ENCODE measurements at regions not wholly inside any gene's neighbourhood (a gene's known extent, or its start where the extent isn't known, plus 50 kb on each side); places are given as distances from the start of the nearest gene placed in this dataset.
"Not testable (repeated sequence)": the region's sequence is repeated elsewhere in the genome, so short reads cannot be mapped to it uniquely, and the experiment has no call there.

DNA sequence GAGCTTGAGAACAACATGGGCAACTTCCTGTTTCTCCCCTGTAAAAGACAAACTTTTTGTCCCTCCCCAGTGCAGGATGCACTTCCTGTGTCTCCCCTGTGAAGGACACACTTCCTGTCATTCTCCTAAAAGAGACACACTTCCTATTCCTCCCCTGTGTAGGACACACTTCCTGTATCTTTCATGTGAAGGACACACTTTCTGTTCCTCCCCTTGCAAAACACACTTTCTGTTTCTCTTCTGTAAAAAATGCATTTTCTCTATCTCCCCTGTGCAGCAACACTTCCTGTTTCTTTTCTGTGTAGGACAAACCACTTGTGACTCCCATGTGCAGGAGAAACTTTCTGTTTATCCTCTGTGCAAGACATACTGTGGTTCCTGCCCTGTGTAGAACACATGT, 488.6 kb upstream of the USP9Y start:
- no peak for DNase-seq

DNA sequence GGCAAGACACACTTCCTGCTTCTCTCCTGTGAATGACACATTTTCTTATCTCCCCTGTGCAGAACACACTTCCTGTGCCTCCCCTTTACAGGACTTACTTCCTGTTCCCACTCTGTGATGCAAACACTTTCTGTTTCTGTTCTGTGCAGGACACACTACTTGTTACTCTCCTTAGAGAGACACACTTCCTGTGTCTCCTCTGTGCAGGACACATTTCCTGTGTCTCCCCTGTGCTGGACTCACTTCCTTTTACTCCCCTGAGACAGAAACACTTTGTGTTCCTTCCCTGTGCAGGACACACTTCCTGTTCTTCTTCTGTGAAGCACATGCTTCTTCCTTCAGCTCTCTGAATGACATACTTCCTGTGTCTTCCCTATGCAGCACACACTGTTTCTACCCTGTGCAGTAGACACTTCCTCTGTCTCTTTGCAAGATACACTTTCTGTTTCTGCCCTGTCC, 485.4 kb upstream of the USP9Y start:
- DNase-seq, result no peak

DNA sequence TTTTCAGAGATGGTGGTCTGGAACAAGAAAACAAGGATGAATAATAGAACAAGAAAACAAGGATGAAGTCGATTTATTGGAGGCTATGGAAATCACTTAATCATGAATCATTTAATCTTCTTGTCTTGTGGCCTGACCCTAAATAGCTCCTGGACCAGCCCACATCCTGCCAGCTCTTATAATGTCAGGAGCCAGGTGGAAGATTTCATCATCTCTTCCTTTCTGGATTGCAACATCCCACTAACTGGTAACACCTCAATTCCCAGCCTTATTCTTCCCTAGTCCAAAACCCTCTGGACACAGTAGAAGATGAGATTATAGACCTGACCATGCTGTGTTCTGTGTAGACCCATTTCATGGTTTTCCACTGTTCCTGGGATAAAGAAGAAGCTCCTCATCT, 470.1 kb upstream of the USP9Y start:
- DNase-seq, result no peak

DNA sequence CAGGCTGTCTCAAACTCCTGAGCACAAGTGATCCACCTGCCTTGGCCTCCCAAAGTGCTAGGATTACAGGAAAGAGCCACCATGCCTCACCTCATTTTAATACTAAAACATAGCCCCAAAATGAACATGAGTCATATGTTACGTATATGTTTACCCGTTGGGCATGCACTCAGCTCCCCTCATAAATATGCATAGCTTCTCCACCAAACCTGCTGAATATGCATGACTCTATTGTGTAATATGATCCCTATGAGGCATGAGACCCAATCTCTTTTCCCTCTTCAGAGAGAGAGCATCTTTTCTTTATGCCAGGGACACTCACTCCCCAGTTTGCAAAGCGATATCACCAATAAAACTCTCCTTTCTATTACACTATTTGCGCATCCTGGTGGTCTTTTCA, 464.6 kb upstream of the USP9Y start:
- DNase-seq, result no peak

DNA sequence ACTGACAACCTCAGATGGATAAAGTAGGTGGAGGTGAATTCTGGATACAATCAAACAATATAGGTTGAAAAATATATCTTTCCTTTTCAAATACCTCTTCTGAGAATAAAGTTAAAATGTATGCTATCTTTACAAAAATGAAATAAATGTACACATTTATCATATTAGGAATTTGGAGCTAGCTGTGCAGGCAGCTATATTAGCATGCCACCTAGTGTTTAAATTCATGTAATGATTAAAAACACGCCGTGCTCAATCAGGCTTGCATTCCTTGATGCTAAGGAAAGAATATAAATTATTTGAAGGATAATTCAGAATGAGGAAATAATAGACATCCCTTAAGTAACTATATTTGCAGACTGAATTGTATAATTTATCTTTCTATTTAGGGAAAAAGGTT, 460.7 kb upstream of the USP9Y start:
- not testable (repeated sequence) for DNase-seq

DNA sequence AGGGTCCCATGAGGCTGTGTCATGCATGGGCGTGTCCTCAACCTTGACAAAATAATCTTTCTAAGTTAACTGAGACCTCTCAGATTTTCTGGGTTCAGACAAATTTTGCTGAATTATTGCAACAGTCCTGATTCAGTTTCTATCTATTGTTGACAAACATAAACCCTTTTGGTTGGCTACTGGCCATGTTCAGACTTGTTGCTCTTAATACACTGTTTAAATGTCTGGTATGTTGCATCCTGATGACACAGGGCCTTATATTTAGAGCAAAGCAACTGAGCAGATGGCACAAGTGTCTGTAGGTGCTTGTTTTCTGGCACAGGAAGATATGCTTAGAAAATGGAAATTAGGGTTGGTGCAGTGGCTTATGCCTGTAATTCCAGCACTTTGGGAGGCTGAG, 456.9 kb upstream of the USP9Y start:
- DNase-seq, result no peak

DNA sequence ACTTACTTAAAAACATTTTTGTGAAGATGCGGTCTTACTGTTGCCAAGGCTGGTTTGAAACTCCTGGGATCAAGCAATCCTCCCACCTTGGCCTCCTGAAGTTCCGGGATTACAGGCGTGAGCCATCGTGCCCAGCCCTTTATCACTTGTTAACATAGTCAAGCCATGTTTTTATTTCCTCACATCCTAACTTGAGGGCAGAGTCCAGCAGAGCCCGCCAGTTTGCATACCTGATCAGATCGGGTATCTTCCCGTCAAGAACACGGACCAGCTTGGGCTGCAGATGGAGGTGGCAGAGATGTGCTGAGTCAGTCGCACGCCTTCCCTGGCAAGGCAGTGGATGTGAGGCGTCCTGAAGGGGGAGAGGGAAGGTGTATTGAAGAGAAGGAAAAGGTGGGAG, 447.3 kb upstream of the USP9Y start:
- no peak for DNase-seq

DNA sequence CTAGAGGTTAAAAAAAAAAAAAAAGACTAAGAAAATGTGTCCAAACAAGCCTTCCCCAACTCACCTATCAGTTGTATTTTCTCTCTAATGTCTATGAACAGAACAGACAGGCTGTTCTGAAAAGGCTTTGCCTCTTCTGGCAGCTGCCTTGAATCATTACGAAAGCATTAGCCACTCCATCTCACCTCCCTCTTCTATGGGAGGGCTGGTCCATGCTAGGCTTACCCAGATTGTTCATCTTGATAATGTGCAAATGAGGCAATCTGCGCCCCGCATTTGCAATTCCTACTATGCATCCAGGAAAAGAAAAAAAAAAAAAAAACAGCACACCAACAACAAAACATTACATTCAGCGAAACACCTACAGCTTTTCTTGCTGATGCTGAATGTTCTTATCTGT, 429.9 kb upstream of the USP9Y start:
- no peak for DNase-seq

DNA sequence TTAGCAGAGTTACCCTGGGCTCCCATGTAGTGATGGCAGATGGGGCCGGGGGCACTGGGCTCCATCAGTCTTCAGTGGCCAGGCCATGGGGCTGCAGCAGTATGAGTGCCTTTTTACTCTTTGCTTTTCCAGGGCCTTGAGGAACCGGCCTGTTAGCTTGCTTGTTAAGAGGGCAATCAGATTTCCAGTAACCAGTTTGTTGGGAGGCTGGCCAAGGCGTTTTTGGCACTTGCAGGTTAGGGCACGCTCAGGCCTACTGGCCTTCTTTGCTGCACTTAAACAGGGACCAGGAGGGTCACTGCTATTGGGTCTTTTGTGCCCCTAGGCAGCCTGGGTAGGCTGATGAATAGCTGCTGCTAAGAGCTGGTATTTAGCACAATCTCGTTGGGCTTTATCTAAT, 415.4 kb upstream of the USP9Y start:
- no peak for DNase-seq

DNA sequence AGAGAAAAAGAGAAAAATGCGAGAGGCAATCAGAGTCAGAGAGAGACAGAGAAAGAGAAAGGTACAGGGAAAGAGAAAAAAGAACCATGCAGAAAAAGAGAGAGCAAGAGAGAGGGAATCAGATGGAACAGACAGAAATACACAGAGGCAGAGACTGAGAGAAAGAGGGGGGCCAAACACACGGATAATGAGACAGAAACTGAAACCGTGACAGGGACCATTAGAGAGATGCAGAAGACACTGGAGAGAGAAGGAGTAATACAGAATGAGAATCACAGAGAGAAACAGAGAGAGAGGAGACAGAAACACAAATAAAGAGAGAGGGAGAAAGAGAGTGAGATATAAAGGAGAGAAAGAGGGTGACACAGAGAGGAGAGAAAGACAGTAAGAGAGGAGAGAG, 412.1 kb upstream of the USP9Y start:
- DNase-seq, result no peak

DNA sequence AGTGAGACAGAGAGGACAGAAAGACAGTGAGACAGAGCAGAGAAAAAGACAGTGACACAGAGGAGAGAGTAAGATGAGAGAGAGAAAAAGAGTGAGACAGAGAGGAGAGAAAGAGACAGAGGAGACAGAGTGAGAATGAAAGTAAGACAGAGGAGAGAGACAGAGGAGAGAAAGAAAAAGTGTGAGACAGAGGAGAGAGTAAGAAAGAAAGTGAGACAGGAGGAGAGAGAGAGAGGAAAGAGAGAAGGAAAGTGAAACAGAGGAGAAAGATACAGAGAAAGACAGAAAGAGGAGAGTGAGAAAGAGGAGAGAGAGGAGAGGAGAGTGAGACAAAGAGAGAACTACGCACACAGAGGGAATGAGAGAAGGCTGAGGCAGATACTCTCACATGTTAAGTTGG, 411.6 kb upstream of the USP9Y start:
- DNase-seq, result no peak

DNA sequence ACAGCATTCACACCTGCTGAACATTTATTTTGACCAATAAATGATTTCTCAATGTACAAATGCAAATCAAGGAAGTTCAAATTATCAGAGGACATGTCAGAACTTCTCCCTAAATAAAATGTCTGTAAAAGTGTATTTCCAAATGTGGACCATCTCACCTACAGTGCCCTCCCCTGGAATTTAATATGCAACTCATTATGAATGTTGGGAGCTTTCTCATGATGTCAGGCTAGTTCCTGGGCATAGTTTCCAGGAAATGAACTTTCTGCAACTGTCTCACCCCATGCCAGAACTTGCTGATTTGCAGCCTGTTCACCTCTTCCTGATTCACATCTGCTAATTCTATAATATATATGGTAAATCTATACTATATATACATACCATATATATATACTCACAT, 408.5 kb upstream of the USP9Y start:
- DNase-seq, result no peak

DNA sequence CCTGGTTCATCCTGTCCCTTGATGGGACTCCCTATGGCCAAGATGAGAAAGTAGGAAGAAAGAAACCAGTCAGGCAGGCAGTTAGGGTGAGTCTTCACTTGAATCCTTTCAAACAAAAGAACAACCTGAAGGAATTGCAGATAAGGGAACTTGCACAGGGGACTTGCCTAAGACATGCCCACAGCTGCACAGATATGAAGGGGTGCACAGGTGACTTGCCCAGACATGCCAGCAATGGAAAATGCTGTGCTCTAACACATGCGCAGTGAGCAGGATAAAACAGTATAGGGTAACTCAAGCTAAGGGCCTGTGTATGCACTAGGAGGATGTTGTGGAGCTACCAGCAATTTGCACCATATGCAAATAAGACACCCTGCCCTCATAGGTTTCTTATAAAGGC, 404.6 kb upstream of the USP9Y start:
- DNase-seq, result no peak

DNA sequence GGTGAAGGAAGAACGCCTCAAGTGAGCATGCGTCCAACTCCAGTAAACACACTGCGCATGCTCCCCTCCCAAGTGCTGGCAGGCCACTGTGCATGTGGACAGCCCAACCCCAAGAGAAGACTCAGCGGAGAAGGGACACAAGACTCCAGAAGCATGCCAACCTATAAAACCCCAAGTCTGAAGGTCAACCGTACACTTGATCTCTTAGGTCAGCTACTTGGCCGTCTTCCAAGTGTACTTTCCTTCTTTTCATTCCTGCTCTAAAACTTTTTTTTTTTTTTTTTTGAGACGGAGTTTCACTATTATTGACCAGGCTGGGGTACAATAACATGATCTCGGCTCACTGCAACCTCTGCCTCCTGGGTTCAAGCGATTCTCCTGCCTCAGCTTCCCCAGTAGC, 401.2 kb upstream of the USP9Y start:
- DNase-seq, result not testable (repeated sequence)

DNA sequence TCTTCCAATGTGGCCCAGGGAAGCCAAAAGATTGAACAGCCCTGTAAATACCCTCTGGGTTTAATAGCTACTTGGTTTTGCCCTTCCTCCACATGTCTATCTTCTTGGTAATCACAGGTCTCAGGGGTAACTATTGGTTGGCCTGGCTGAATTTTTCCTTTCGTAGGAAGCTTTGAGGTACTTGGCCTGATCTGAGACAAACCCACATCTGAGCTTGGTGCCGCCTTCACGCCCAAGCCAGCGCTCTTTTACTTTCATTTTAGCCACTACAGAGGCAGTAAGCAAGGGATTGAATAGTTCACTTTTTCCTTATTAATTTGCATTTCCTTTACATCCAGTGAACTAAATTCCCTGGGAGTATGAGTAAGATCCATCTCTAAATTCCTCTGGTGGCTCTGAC, 397.6 kb upstream of the USP9Y start:
- DNase-seq, result no peak

DNA sequence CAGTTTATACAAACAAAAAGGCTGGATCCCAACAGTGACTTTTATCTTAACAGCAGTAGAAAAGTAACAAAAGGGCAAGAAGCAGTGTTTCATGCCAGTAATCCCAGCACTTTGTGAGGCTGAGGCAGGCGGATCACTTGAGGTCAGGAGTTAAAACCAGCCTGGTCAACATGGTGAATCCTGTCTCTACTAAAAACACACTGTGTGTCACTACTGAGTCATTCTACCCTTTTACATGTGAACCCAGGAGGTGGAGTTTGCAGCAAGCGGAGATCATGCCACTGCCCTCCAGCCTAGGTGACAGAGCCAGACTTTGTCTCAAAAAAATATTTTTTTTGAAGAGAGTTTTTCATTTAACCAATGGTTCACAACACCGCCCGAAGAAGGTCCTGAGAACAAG, 395.6 kb upstream of the USP9Y start:
- DNase-seq, result no peak

DNA sequence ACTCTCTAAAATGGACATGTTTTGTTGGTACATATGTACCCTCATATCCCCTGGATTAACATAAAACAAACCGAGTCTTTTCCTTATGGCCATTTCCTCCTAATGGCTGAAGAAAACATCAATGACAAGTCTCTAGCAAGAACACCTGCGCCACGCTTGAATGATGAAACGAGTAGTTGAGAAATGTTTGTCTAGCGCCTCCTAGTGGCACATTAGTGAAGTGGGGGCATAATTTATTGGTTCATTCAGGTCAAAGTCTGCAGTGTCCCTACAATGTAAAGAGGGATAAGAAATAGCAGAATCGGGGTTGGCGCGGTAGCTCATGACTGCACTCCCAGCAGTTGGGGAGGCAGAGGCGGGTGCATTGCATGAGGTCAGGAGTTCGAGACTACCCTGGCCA, 391.8 kb upstream of the USP9Y start:
- peak; percentile 0 to 16 for DNase-seq

DNA sequence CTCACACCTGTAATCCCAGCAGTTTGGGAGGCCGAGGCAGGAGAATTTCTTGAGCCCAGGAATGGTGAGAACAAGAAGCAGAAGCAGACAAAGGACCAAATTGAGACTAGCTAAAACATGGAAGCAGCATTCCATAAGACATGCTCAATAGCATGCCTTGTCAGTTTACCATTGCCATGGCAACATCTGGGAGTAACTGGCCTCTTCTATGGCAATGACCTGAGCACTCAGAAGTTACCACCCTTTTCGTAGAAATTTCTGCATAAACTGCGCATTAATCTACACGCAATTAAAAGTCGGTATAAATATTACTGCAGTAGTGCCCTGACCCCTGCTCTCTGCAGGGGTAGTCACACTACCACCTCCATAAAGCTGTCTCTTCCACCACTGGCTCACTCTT, 390.2 kb upstream of the USP9Y start:
- no peak for DNase-seq

DNA sequence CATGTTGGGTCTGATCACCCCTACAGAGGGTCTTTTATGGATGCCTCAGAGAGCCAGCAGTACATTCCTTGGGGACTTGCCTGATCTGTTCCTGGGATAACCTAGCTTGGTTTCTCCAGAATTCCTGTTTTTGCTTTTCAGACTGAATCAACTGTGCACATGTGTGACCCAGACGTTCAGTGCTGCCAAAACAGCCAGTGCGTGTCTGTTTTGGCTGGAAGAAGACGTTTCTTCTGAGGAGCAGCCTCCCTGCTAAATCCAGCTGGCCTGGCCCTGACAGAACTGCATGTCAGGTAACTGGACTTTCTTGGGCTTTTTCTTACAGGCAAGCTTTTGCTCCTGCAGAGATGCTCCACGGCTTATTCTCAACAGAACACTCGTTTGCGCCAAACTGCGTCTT, 373.3 kb upstream of the USP9Y start:
- DNase-seq, result no peak

DNA sequence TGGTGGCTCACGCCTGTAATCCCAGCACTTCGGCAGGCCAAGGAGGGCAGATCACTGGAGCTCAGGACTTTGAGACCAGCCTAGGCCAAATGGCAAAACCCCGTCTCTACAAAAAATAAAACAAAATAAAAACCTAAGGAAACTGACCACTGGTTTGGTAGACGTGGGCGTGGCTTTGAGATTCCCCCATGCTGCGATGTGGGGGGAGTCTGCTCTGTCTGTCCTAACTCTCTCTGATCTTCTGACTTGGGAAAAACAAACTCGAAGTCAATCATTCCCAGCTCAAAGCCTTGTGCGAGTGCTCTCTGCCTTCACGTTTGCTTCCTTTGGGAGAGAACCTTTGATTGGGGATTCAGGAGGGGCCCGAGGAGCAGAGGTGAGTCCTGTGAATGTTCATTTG, 369.1 kb upstream of the USP9Y start:
- DNase-seq, result not testable (repeated sequence)

DNA sequence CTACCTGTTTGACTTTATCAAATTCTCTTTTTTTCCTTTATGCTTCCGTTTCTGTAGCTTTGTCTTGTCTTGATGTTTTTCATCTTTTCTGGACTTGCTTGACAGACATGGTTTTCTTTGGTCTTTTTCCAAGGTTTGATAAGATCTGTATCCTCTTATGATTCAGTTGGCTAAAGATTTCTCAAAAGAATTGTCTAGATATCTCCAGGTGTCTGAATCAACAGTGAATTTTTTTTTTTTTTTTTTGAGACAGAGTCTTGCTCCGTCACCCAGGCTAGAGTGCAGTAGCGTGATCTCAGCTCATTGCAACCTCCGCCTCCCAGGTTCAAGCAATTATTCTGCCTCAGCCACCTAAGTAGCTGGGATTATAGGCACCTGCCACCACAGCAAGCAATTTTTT, 357.8 kb upstream of the USP9Y start:
- DNase-seq, result no peak

DNA sequence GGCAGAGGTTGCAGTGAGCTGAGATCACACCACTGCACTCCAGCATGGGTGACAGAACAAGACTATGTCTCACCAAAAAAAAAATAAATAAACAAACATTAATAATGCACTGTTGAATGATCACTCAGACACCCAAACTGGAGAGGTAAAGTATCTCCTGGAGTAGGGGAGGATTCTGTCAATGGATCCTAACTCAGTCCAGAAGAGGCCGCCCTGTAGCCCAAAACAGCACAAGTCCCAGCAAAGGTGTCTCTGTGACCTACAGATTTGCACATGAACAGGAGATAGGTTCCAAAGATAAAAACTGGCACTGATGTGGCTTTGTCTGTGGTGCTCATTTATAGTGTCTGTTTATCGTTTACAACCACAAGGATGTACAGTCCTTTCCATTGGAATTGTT, 352.9 kb upstream of the USP9Y start:
- DNase-seq, result no peak

DNA sequence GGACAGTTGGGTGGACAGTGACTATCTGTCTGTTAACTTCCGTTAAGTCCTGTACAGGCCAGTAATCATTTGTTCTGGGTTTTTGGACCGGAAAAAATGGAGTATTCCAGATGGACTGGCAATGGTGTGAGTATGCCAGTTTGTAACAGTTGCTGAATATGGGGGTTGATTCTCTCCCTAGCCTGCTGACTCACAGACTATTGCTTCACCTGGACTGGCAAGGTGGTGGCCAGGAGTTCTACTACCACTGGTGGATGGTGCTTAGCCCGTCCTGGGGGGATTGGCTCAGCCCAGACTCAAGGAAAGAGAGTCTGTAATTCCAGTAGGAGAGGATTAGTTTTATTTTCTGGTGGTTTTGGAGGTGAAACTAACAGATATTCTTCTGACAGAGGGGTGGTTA, 343.8 kb upstream of the USP9Y start:
- no peak for DNase-seq

DNA sequence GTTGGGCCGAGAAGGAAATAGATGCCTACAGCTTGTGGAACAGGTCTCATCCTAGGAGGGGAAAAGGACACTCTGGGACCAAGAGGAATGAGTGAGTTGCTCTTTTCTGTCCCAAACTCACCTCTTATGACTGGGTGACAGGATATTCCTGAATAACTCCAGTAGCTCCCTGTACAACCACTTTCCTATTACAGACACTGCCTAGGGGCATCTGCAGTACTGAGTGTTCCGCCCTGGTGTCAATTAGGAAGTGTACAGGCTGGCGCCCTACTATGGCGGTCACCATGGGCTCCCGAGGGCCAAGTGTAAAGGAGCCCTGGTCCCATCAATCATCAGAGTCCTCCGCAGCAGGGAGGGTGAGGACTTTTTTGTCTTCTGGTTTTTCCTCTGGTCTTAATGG, 343.4 kb upstream of the USP9Y start:
- no peak for DNase-seq

DNA sequence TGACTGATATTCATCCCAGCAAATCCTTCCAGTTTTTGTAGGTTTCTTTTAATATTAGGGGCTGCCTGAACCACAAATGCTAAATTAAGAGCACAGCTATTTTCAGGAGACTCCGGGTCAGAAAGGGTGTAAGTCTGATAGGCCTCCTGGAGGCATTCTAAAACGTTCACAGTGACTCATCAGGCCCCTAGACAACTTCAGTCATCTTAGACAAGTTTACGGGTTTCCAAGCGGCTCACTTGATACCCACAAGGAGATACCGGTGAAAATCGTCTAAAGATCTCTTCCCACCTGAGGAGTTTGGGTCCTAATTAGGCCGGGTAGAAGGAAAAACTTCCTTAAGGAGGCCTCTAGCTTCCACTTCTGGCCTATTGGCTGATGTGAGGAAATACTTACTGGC, 342.7 kb upstream of the USP9Y start:
- no peak for DNase-seq

DNA sequence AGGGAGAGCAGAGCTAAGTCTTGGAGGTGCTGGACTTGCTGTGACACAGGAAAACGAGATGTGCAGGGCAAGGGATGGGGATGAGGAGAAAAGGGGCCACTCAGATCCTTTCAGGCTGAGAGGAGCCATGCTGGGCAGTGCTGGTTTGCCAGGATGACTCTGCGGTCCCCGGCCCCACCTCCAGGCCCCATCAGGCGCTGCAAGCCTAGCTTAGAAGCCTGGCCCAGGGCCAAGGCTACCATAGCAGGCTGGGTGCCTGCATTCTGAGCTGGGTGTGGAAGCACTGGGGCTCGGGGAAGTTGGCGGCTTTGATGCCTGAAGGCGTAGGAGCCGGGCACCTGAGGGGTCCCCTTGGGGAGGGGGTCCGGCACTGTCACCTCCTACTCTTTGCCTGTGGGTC, 341.2 kb upstream of the USP9Y start:
- no peak for DNase-seq

Data from NCI-H526 (cell line).